Suprapubic skin (tissue), 4 donors: ENCODE measurements at regions not wholly inside any gene's neighbourhood (a gene's known extent, or its start where the extent isn't known, plus 50 kb on each side); places are given as distances from the start of the nearest gene placed in this dataset.

Experiments
- DNase-seq, 2 donors: peaks; one replicate each; pipeline ENCODE4 v3.0.0-alpha.2; 2019; ENCODE audit warnings: low spot score in 2 of 2
- H3K27ac ChIP-seq: fragments of 200-600 bp; sonication (generic); one replicate; pipeline ENCODE4 v1.5.1; 2019
- H3K27me3 ChIP-seq: fragments of 200-600 bp; sonication (generic); one replicate; pipeline ENCODE4 v1.5.1; 2019
- H3K36me3 ChIP-seq: fragments of 200-600 bp; sonication (generic); one replicate; pipeline ENCODE4 v1.5.1; 2019
- H3K4me1 ChIP-seq: fragments of 200-600 bp; sonication (generic); one replicate; pipeline ENCODE4 v1.5.1; 2019
- H3K4me3 ChIP-seq: fragments of 200-600 bp; sonication (generic); one replicate; pipeline ENCODE4 v1.5.1; 2019; ENCODE audit warnings: mild to moderate bottlenecking
- H3K9me3 ChIP-seq: fragments of 200-600 bp; sonication (generic); one replicate; pipeline ENCODE4 v1.5.1; 2019
- EP300 ChIP-seq: sonication (generic); formaldehyde crosslinking; IDR thresholded peaks from one replicate; pipeline ENCODE4 v1.6.1; 2017; ENCODE audit warnings: antibody characterized with exemption
- POLR2A ChIP-seq, 2 donors: fragments of 450-650 bp; IDR thresholded peaks; one replicate each; pipeline ENCODE4 v1.6.1; 2017; ENCODE audit warnings: antibody characterized with exemption in 2 of 2, mild to moderate bottlenecking in 2 of 2, moderate library complexity in 2 of 2
- POLR2AphosphoS5 ChIP-seq, 3 donors: sonication (generic); formaldehyde crosslinking; IDR thresholded peaks; one replicate each; pipeline ENCODE4 v1.6.1; 2017; ENCODE audit warnings: antibody characterized with exemption in 3 of 3
- WGBS: methylation state at CpG from one replicate; pipeline ENCODE4 v1.1.5; 2018; 5-methylcytosine and 5-hydroxymethylcytosine counted together
- TF ChIP-seq, protein P1 (sequence below), 2 donors: fragments of 200-600 bp in 1 of 2; fragments of 450-650 bp in 1 of 2; sonication (generic) in 1 of 2; IDR thresholded peaks; one replicate each; pipeline ENCODE4 v1.5.1; 2016 to 2019; ENCODE audit warnings: antibody characterized with exemption in 2 of 2, mild to moderate bottlenecking in 1 of 2, moderate library complexity in 1 of 2

- no peak for DNase-seq
- no peak overlapping the region for H3K4me3 ChIP-seq
- no peaks in the 10 kb centered on the region for H3K27me3 ChIP-seq
- H3K4me1 ChIP-seq, result no peaks in the 10 kb centered on the region
- 77% methylated on average over 5 of the region's 5 CpGs for WGBS
- no peaks in the 10 kb centered on the region for H3K36me3 ChIP-seq
- H3K27ac ChIP-seq, result no peak overlapping the region
- no peaks in the 10 kb centered on the region for H3K9me3 ChIP-seq
- TF ChIP-seq POLR2AphosphoS5 (IDR thresholded peaks at IDR 0.05) (no peak), POLR2A (IDR thresholded peaks at IDR 0.05) (no peak), EP300 (no peak)
- TF ChIP-seq, protein P1, sequence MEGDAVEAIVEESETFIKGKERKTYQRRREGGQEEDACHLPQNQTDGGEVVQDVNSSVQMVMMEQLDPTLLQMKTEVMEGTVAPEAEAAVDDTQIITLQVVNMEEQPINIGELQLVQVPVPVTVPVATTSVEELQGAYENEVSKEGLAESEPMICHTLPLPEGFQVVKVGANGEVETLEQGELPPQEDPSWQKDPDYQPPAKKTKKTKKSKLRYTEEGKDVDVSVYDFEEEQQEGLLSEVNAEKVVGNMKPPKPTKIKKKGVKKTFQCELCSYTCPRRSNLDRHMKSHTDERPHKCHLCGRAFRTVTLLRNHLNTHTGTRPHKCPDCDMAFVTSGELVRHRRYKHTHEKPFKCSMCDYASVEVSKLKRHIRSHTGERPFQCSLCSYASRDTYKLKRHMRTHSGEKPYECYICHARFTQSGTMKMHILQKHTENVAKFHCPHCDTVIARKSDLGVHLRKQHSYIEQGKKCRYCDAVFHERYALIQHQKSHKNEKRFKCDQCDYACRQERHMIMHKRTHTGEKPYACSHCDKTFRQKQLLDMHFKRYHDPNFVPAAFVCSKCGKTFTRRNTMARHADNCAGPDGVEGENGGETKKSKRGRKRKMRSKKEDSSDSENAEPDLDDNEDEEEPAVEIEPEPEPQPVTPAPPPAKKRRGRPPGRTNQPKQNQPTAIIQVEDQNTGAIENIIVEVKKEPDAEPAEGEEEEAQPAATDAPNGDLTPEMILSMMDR (IDR thresholded peaks at IDR 0.05), result no peak
These were observed 867.8 kb upstream of the CDH8 start for GRCh38 chr16:62903961-62904502.

- Histone ChIP-seq H3K4me3 (no peak overlapping the region), H3K27ac (no peak overlapping the region), H3K9me3 (no peaks in the 10 kb centered on the region), H3K27me3 (no peaks in the 10 kb centered on the region), H3K4me1 (no peaks in the 10 kb centered on the region), H3K36me3 (no peaks in the 10 kb centered on the region)
- WGBS, result 72% methylated on average over 1 of the region's 1 CpG
- no peak for DNase-seq
- TF ChIP-seq POLR2A (IDR thresholded peaks at IDR 0.05) (no peak), EP300 (no peak), POLR2AphosphoS5 (IDR thresholded peaks at IDR 0.05) (no peak)
- TF ChIP-seq, protein P1 (IDR thresholded peaks at IDR 0.05), result no peak
These were observed 863.5 kb upstream of the CDH8 start for GRCh38 chr16:62899737-62900136.

GRCh38 chr16:62889097-62889496 lies 852.9 kb upstream of the CDH8 start:
- H3K9me3 ChIP-seq, result no peaks in the 10 kb centered on the region
- no peaks in the 10 kb centered on the region for H3K4me1 ChIP-seq
- no peaks in the 10 kb centered on the region for H3K27me3 ChIP-seq
- TF ChIP-seq POLR2AphosphoS5 (IDR thresholded peaks at IDR 0.05) (no peak), EP300 (no peak), POLR2A (IDR thresholded peaks at IDR 0.05) (no peak)
- TF ChIP-seq, protein P1 (IDR thresholded peaks at IDR 0.05), result no peak
- no peak overlapping the region for H3K27ac ChIP-seq
- 95% methylated on average over 2 of the region's 2 CpGs for WGBS
- H3K36me3 ChIP-seq, result no peaks in the 10 kb centered on the region
- DNase-seq, result no peak
- H3K4me3 ChIP-seq, result no peak overlapping the region

DNA sequence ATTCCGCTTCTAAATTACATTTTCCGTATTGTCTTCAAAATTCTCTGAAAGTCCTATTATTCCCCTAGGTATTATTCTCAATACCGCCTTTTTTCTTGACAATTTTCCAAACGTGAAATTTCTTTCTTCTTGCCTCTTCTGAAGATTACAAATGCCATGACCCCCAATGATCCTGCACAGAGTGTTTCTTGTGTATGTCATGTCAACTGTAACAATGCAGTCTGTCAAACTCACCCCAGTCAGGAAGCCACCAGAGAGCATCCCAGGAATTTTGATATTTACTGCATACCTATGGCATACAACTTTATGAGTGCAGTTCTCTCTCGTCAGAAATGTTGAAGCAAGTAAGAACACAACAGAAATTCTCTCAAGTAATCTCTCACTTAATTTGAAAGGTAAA lies 847.3 kb upstream of the CDH8 start:
- Histone ChIP-seq H3K4me3 (no peak overlapping the region), H3K9me3 (no peaks in the 10 kb centered on the region), H3K36me3 (no peaks in the 10 kb centered on the region), H3K4me1 (no peaks in the 10 kb centered on the region), H3K27me3 (no peaks in the 10 kb centered on the region), H3K27ac (no peak overlapping the region)
- TF ChIP-seq POLR2A (IDR thresholded peaks at IDR 0.05), result no peak
- TF ChIP-seq EP300, result no peak
- TF ChIP-seq, protein P1 (IDR thresholded peaks at IDR 0.05), result no peak
- no peak for TF ChIP-seq POLR2AphosphoS5 (IDR thresholded peaks at IDR 0.05)
- 54% methylated on average over 5 of the region's 5 CpGs for WGBS
- no peak for DNase-seq

DNA sequence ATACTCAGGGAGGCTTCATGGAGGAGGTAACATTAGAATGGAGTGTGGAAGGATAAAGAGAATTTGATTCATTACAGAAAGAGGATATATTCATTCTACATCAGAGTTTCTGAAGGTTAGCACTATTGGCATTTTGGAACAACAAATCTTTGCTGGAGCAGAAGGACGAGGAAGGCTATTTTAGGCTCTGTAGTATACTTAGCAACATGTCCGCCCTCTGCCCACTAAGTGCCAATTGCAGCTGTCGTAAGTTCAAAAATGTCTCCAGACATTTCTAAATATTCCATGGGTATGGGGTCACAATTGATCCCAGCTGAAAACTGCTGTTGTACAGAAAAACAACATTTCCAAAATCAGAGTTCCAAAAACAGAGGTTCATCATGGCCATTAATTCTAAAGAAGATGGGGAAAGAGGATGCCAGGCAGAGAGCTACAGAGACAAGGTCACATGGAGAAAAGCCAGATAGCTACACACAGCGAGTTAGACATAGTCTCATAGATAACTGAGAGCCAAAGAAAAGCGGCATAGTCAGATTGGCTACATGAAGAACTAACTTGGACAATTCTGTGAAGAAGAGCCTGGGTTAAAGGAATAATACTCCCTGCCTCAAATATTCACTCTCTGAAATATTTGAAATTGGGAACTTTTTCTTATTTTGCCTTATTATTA lies 846.4 kb upstream of the CDH8 start:
- no peak for DNase-seq
- H3K9me3 ChIP-seq, result no peaks in the 10 kb centered on the region
- 71% methylated on average over 5 of the region's 5 CpGs for WGBS
- no peak overlapping the region for H3K4me3 ChIP-seq
- no peak for TF ChIP-seq POLR2A (IDR thresholded peaks at IDR 0.05)
- TF ChIP-seq POLR2AphosphoS5 (IDR thresholded peaks at IDR 0.05), result no peak
- TF ChIP-seq EP300, result no peak
- TF ChIP-seq, protein P1 (IDR thresholded peaks at IDR 0.05), result no peak
- no peaks in the 10 kb centered on the region for H3K36me3 ChIP-seq
- H3K4me1 ChIP-seq, result no peaks in the 10 kb centered on the region
- H3K27me3 ChIP-seq, result no peaks in the 10 kb centered on the region
- H3K27ac ChIP-seq, result no peak overlapping the region
